NOMO-1 treated with dmso at 0.1 percent for 144 hours (cell line): ENCODE measurements at regions not wholly inside any gene's neighbourhood (a gene's known extent, or its start where the extent isn't known, plus 50 kb on each side); places are given as distances from the start of the nearest gene placed in this dataset.

Experiments used
- DNase-seq: peaks from one replicate; lab custom pipeline; 2025; ENCODE audit not compliant: unreplicated experiment; lab: John Stamatoyannopoulos, UW

GRCh38 chr3:135781026-135781815, 184.3 kb upstream of the PPP2R3A start:
- no peak for DNase-seq

GRCh38 chr3:135784557-135784956, 181.0 kb upstream of the PPP2R3A start:
- peak; percentile 99 for DNase-seq

- no peak for DNase-seq
Observed at GRCh38 chr3:135788146-135788545, 177.4 kb upstream of the PPP2R3A start.

- no peak for DNase-seq
Observed at GRCh38 chr3:135788978-135789377, 176.6 kb upstream of the PPP2R3A start.

- no peak for DNase-seq
Observed at GRCh38 chr3:135792174-135792573, 173.4 kb upstream of the PPP2R3A start.

GRCh38 chr3:135792858-135793475, 172.6 kb upstream of the PPP2R3A start:
- DNase-seq: no peak

- no peak for DNase-seq
Observed at GRCh38 chr3:135800071-135800549, 165.4 kb upstream of the PPP2R3A start.

- DNase-seq: no peak
Observed at GRCh38 chr3:135801018-135801417, 164.5 kb upstream of the PPP2R3A start.

GRCh38 chr3:135802171-135802570, 163.4 kb upstream of the PPP2R3A start:
- no peak for DNase-seq

- DNase-seq: no peak
Observed at GRCh38 chr3:135803028-135803692, 162.4 kb upstream of the PPP2R3A start.

- no peak for DNase-seq
Observed at GRCh38 chr3:135805752-135806151, 159.8 kb upstream of the PPP2R3A start.

GRCh38 chr3:135806317-135806716, 159.2 kb upstream of the PPP2R3A start:
- no peak for DNase-seq

GRCh38 chr3:135807879-135808278, 157.6 kb upstream of the PPP2R3A start:
- no peak for DNase-seq

- DNase-seq: no peak
Observed at GRCh38 chr3:135809021-135809634, 156.4 kb upstream of the PPP2R3A start.

- DNase-seq: no peak
Observed at GRCh38 chr3:135811651-135812050, 153.9 kb upstream of the PPP2R3A start.

GRCh38 chr3:135812057-135812456, 153.5 kb upstream of the PPP2R3A start:
- no peak for DNase-seq

- no peak for DNase-seq
Observed at GRCh38 chr3:135834465-135834864, 131.1 kb upstream of the PPP2R3A start.

- no peak for DNase-seq
Observed at GRCh38 chr3:135837977-135838631, 127.4 kb upstream of the PPP2R3A start.

- DNase-seq: no peak
Observed at GRCh38 chr3:135840436-135840835, 125.1 kb upstream of the PPP2R3A start.

- no peak for DNase-seq
Observed at GRCh38 chr3:135844386-135844785, 121.1 kb upstream of the PPP2R3A start.

GRCh38 chr3:135848051-135848450, 117.5 kb upstream of the PPP2R3A start:
- no peak for DNase-seq
